ENCODE measurements at regions not wholly inside any gene's neighbourhood (a gene's known extent, or its start where the extent isn't known, plus 50 kb on each side); places are given as distances from the start of the nearest gene placed in this dataset.

- no peak for TF ChIP-seq TAF1 (IDR thresholded peaks at IDR 0.05; ENCODE audit: borderline replicate concordance, low read depth, low read length)
- no peak for TF ChIP-seq MAX (IDR thresholded peaks at IDR 0.05; ENCODE audit: low read depth)
- no peak for TF ChIP-seq CTCF (IDR thresholded peaks at IDR 0.05)
- no peak for TF ChIP-seq NRF1 (IDR thresholded peaks at IDR 0.05; ENCODE audit: low read depth, low read length)
- TF ChIP-seq RFX5 (IDR thresholded peaks at IDR 0.05; ENCODE audit: low read length): no peak
- no peak for TF ChIP-seq GATA2 (CRISPR knock-in tag; IDR thresholded peaks at IDR 0.05)
These were observed 113.8 kb upstream of the CCDC54 start for GRCh38 chr3:107263269-107264021.

All from SK-N-SH (cell line).